Neural crest cell (in vitro differentiated cells): ENCODE measurements at regions not wholly inside any gene's neighbourhood (a gene's known extent, or its start where the extent isn't known, plus 50 kb on each side); places are given as distances from the start of the nearest gene placed in this dataset.

Experiments
- DNase-seq: peaks from one replicate; pipeline ENCODE4 v3.0.0; 2021; ENCODE audit warnings: low read depth, mixed read lengths, low spot score
- H3K27ac Mint-ChIP-seq: one replicate; pipeline ENCODE4 v1.8.0; 2021; ENCODE audit warnings: mild to moderate bottlenecking, mixed read lengths; ENCODE audit not compliant: unreplicated experiment
- H3K27me3 Mint-ChIP-seq: 2 replicates; pipeline ENCODE4 v1.8.0; 2021; ENCODE audit warnings: low read depth, mild to moderate bottlenecking, mixed read lengths
- H3K36me3 Mint-ChIP-seq: 2 replicates; pipeline ENCODE4 v1.8.0; 2021; ENCODE audit warnings: low read depth, mild to moderate bottlenecking, mixed read lengths
- H3K4me1 Mint-ChIP-seq: 2 replicates; pipeline ENCODE4 v1.8.0; 2021; ENCODE audit warnings: mixed read lengths
- H3K4me3 Mint-ChIP-seq: one replicate; pipeline ENCODE4 v1.8.0; 2021; ENCODE audit warnings: mild to moderate bottlenecking, mixed read lengths
- H3K9me3 Mint-ChIP-seq: 2 replicates; pipeline ENCODE4 v1.8.0; 2021; ENCODE audit warnings: mixed read lengths
- CTCF ChIP-seq: fragments of 200-600 bp; sonication (generic); conservative IDR thresholded peaks from 2 replicates; pipeline ENCODE4 v1.5.0; 2021; ENCODE audit warnings: antibody characterized with exemption, mild to moderate bottlenecking

GRCh38 chr18:43664487-43665008, 387.3 kb upstream of the SYT4 start:
- Mint-ChIP-seq H3K36me3 (no peaks in the 10 kb centered on the region), H3K4me1 (peaks cover 4% of the 10 kb centered on the region), H3K27me3 (no peaks in the 10 kb centered on the region), H3K27ac (no peak overlapping the region), H3K9me3 (no peaks in the 10 kb centered on the region), H3K4me3 (no peak overlapping the region)
- TF ChIP-seq CTCF, result no peak
- no peak for DNase-seq

GRCh38 chr18:43665105-43665788, 388.0 kb upstream of the SYT4 start:
- H3K36me3 Mint-ChIP-seq, result no peaks in the 10 kb centered on the region
- peaks cover 4% of the 10 kb centered on the region for H3K4me1 Mint-ChIP-seq
- no peak overlapping the region for H3K4me3 Mint-ChIP-seq
- no peak overlapping the region for H3K27ac Mint-ChIP-seq
- TF ChIP-seq CTCF, result no peak
- no peak for DNase-seq
- H3K27me3 Mint-ChIP-seq, result no peaks in the 10 kb centered on the region
- no peaks in the 10 kb centered on the region for H3K9me3 Mint-ChIP-seq

GRCh38 chr18:43668866-43669265, 391.6 kb upstream of the SYT4 start:
- Mint-ChIP-seq H3K27ac (no peak overlapping the region), H3K4me1 (no peaks in the 10 kb centered on the region), H3K36me3 (no peaks in the 10 kb centered on the region), H3K9me3 (no peaks in the 10 kb centered on the region), H3K27me3 (no peaks in the 10 kb centered on the region), H3K4me3 (no peak overlapping the region)
- no peak for TF ChIP-seq CTCF
- DNase-seq, result no peak

GRCh38 chr18:43671431-43671830, 394.1 kb upstream of the SYT4 start:
- Mint-ChIP-seq H3K27ac (no peak overlapping the region), H3K27me3 (no peaks in the 10 kb centered on the region), H3K9me3 (no peaks in the 10 kb centered on the region), H3K4me3 (no peak overlapping the region), H3K4me1 (no peaks in the 10 kb centered on the region), H3K36me3 (no peaks in the 10 kb centered on the region)
- TF ChIP-seq CTCF, result no peak
- no peak for DNase-seq

GRCh38 chr18:43680096-43680495, 402.8 kb upstream of the SYT4 start:
- Mint-ChIP-seq H3K27ac (no peak overlapping the region), H3K36me3 (peaks cover 2% of the 10 kb centered on the region), H3K4me3 (no peak overlapping the region), H3K27me3 (no peaks in the 10 kb centered on the region), H3K4me1 (no peaks in the 10 kb centered on the region), H3K9me3 (peaks cover 7% of the 10 kb centered on the region)
- no peak for DNase-seq
- TF ChIP-seq CTCF, result no peak
